ENCODE measurements at regions not wholly inside any gene's neighbourhood (a gene's known extent, or its start where the extent isn't known, plus 50 kb on each side); places are given as distances from the start of the nearest gene placed in this dataset.
"Not testable (repeated sequence)": the region's sequence is repeated elsewhere in the genome, so short reads cannot be mapped to it uniquely, and the experiment has no call there.

GRCh38 chr11:121999651-122000050, 116.4 kb downstream of the BLID start:
- H3K27ac Mint-ChIP-seq, result no peak overlapping the region
- CTCF ChIA-PET, result no interaction called here
- no peaks in the 10 kb centered on the region for H3K27me3 Mint-ChIP-seq
- H3K9me3 Mint-ChIP-seq, result no peaks in the 10 kb centered on the region
- H3K36me3 Mint-ChIP-seq, result no peaks in the 10 kb centered on the region
- no peak overlapping the region for H3K4me3 Mint-ChIP-seq
- no peak for DNase-seq
- H3K4me1 Mint-ChIP-seq, result no peaks in the 10 kb centered on the region

- no peak for DNase-seq
- Mint-ChIP-seq H3K4me3 (no peak overlapping the region), H3K36me3 (no peaks in the 10 kb centered on the region), H3K4me1 (no peaks in the 10 kb centered on the region), H3K27me3 (no peaks in the 10 kb centered on the region), H3K9me3 (peaks cover 3% of the 10 kb centered on the region), H3K27ac (no peak overlapping the region)
- CTCF ChIA-PET, result no interaction called here
Measured at GRCh38 chr11:121996574-121996973, 119.4 kb downstream of the BLID start.

DNA sequence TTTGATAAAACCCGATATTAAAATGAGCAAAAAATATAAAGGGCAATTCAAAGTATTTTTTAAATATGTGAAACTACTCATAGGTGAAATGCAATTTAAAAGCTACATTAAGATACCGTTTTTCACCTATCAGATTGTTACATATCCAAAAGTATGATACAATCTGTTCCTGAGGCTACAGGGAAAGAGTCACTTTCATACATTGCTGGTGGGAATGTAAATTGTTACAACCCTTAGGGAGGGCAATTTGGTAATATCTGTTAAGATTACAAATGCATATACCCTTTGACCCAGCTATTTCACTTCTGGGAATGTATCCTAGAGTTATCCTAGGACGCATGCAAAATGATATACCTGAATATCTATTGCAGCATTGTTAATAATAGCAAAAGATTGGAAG, 132.1 kb downstream of the BLID start:
- Mint-ChIP-seq H3K27me3 (no peaks in the 10 kb centered on the region), H3K36me3 (no peaks in the 10 kb centered on the region), H3K4me3 (no peak overlapping the region), H3K9me3 (no peaks in the 10 kb centered on the region), H3K27ac (no peak overlapping the region), H3K4me1 (no peaks in the 10 kb centered on the region)
- DNase-seq, result no peak
- CTCF ChIA-PET, result no interaction called here

GRCh38 chr11:121977914-121978313, 138.1 kb downstream of the BLID start:
- H3K4me1 Mint-ChIP-seq, DNase-seq, H3K27me3 Mint-ChIP-seq, H3K9me3 Mint-ChIP-seq, H3K27ac Mint-ChIP-seq, H3K36me3 Mint-ChIP-seq, CTCF ChIA-PET, H3K4me3 Mint-ChIP-seq: not testable (repeated sequence)

DNA sequence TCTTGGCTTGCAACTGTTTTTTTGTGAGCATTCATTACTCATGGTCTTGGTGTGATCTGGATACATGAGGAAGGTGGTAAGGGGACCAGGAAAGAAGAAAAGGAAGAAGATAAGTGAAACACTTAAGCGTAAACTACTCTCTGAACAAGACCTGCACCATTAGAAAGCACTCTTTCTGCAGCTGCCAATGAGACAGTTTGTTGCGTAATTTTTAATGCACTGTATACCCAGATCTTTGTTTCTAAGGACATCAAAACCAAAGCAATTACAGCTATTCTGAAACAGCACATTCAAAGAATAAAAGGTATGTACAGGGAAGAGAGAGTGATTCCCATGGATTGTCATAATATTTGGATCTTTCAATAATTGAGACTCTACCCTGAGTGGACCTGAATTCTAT, 147.4 kb downstream of the BLID start:
- Mint-ChIP-seq H3K36me3 (no peaks in the 10 kb centered on the region), H3K4me3 (no peak overlapping the region), H3K27ac (no peak overlapping the region), H3K4me1 (peaks cover 2% of the 10 kb centered on the region), H3K9me3 (no peaks in the 10 kb centered on the region), H3K27me3 (no peaks in the 10 kb centered on the region)
- no peak for DNase-seq
- CTCF ChIA-PET, result no interaction called here

DNA sequence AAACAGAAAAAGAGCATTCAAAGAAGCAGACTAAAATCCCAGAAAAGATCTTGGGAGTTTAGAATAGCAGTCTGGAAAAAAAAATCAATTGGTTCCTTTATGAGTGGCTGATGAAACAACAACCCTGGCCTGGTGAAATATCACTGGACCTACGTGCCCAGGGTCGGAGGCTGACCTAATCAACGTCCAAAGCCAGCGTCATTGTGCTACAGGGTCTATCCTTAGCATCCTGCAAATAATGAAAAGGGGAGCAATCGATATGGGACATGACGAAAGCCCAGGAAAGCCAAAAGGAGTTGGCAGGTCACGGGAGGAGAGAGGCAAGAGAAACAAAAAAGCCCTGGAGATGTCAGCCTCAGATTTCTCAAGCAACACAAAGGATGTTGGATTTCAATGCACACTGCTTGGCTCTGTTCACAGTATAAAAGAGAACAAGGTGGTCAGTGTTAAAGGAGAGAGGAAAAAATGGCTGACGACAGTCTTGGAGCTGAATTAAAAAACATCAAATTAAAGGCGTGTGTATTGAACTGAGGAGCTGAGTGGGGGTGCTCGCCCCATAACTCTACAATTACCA, 148.8 kb downstream of the BLID start:
- H3K4me1 Mint-ChIP-seq, result peaks cover 2% of the 10 kb centered on the region
- H3K27ac Mint-ChIP-seq, result no peak overlapping the region
- CTCF ChIA-PET, result no interaction called here
- no peak for DNase-seq
- no peaks in the 10 kb centered on the region for H3K36me3 Mint-ChIP-seq
- H3K9me3 Mint-ChIP-seq, result no peaks in the 10 kb centered on the region
- no peak overlapping the region for H3K4me3 Mint-ChIP-seq
- no peaks in the 10 kb centered on the region for H3K27me3 Mint-ChIP-seq

DNA sequence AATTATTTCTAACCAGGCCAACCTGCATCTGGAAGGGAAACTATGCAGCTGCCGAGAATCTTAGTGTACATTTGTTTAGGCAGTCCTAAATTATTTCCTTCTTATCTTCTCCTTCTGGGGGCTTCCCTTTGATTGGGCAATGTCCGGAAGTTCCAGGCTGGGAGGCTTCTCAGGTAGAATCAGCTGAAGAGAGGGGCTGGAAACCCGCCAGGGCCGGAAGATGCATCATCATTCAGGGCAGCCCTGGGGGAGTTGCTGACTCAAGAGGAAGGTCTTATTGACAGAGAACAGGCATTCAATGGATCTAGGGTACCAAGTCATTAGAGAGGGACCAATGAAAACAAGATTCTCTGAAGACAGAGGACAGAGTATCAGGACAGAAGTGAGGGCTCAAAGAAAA, 150.7 kb downstream of the BLID start:
- H3K27ac Mint-ChIP-seq, result no peak overlapping the region

GRCh38 chr11:121964591-121964990, 151.4 kb downstream of the BLID start:
- Mint-ChIP-seq H3K4me1 (peaks cover 2% of the 10 kb centered on the region), H3K36me3 (no peaks in the 10 kb centered on the region), H3K27me3 (no peaks in the 10 kb centered on the region), H3K4me3 (no peak overlapping the region), H3K9me3 (no peaks in the 10 kb centered on the region), H3K27ac (no peak overlapping the region)
- CTCF ChIA-PET, result no interaction called here
- DNase-seq, result no peak

More for the DNA sequence above, 150.7 kb downstream of the BLID start:
- no peaks in the 10 kb centered on the region for H3K9me3 Mint-ChIP-seq
- CTCF ChIA-PET, result no interaction called here
- no peak for DNase-seq
- H3K4me3 Mint-ChIP-seq, result no peak overlapping the region
- no peaks in the 10 kb centered on the region for H3K27me3 Mint-ChIP-seq
- no peaks in the 10 kb centered on the region for H3K36me3 Mint-ChIP-seq
- H3K4me1 Mint-ChIP-seq, result peaks cover 2% of the 10 kb centered on the region

DNA sequence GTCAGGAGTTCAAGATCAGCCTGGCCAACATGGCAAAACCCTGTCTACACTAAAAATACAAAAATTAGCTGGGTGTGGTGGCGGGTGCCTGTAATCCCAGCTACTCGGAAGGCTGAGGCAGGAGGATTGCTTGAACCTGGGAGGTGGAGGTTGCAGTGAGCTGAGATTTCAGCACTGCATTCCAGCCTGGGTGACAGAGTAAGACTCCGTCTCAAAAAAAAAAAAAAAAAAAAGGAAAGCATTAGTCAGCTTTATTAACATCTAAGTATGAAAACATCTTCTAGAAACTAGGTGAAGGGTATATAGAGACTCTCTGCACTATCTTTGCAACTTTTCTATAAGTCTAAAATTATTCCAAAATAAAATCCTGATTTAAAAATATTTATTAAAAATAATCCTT, 152.2 kb downstream of the BLID start:
- CTCF ChIA-PET, H3K4me3 Mint-ChIP-seq, H3K36me3 Mint-ChIP-seq, H3K27me3 Mint-ChIP-seq, H3K9me3 Mint-ChIP-seq, DNase-seq, H3K4me1 Mint-ChIP-seq, H3K27ac Mint-ChIP-seq: not testable (repeated sequence)

- no peaks in the 10 kb centered on the region for H3K9me3 Mint-ChIP-seq
- CTCF ChIA-PET, result no interaction called here
- no peaks in the 10 kb centered on the region for H3K36me3 Mint-ChIP-seq
- H3K27ac Mint-ChIP-seq, result no peak overlapping the region
- H3K4me3 Mint-ChIP-seq, result no peak overlapping the region
- peaks cover 2% of the 10 kb centered on the region for H3K4me1 Mint-ChIP-seq
- no peak for DNase-seq
- no peaks in the 10 kb centered on the region for H3K27me3 Mint-ChIP-seq
Measured at GRCh38 chr11:121961321-121961801, 154.7 kb downstream of the BLID start.

DNA sequence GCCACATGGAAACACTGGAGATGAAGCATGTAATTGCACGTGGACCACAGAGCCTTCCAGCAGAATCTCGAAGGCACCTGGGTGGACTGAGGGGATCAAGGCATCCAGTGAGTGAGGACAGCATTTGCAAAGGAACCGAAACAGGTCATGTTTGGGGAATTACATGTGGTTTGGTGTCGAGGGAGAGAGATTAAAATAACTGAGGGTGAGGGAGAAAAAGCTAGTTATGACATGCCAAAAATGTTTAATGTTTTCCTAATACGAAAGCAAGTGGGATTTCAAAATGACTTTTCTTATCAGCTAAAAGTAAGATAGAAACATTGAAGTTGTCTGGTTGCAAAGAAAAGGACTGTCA, 157.1 kb downstream of the BLID start:
- Mint-ChIP-seq H3K4me1 (no peaks in the 10 kb centered on the region), H3K4me3 (no peak overlapping the region), H3K9me3 (no peaks in the 10 kb centered on the region), H3K27me3 (no peaks in the 10 kb centered on the region), H3K36me3 (no peaks in the 10 kb centered on the region), H3K27ac (no peak overlapping the region)
- no peak for DNase-seq
- CTCF ChIA-PET, result no interaction called here

DNA sequence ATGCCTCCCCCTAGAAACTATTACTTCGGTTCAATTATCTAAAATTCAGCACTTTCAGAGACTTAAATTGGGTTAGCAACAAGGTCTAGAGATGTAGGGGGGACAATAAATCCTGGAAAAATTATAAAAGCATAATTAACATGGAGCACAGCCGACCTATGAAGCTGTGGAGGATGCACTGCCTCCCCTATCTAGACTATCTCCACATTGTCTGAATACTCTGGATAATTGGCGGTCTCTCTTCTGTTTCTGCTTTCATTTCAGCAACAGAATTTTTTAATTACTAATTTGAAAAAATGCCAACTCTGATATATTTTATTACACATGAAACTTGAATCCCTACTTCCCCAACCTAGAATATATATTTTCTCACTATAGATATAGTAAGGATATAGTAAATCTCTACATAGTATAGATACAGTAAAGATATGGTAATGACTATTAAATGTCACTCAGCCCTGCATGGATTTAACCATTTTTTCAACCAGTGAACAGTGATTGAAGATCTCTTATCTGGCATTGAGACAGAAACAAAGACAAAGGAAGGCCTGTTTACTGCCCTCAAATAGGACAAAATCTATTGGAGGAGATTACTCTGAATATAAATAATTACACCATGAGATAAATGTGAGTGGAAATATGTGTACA, 157.6 kb downstream of the BLID start:
- Mint-ChIP-seq H3K27me3 (no peaks in the 10 kb centered on the region), H3K4me3 (no peak overlapping the region), H3K9me3 (no peaks in the 10 kb centered on the region), H3K27ac (no peak overlapping the region), H3K4me1 (no peaks in the 10 kb centered on the region), H3K36me3 (no peaks in the 10 kb centered on the region)
- DNase-seq, result no peak
- CTCF ChIA-PET, result no interaction called here

DNA sequence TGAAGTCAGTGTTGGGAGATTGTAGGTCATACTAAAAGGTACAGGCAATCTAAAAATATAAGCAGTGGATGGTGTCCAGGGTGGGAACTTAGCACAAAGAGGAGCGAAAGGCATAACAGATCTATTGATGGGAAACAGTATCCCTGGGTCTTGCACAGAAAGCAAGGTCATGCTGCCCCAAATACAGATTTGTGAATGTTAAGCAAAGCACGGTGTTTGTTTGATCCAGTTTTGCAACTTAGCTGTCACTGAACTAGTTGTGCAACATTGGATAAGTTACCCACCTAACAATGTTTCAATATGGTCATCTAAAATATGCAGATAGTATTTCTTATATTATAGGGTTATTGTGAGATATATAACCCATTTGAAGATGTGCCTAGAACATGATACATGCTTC, 162.9 kb downstream of the BLID start:
- no peak for DNase-seq
- no peaks in the 10 kb centered on the region for H3K9me3 Mint-ChIP-seq

DNA sequence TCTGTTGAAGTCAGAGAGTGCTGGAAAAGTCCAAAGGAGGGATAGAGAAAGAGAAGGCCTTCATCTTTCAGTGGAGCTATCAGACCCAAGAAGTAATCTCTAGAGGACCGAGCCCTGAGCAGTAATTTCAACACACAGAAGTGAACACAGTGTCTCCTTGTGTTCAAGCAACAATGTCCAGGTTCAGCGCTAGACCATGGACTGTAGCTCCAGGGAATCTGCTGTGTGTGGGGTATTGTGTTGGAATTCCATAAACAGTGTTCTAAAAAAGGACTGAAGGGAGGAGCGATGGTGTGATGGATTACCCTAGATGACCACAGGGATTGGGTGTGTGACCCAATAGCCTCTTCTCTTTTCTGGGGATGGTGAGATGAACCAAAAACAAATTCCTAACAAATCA, 165.9 kb downstream of the BLID start:
- CTCF ChIA-PET, result no interaction called here
- no peaks in the 10 kb centered on the region for H3K27me3 Mint-ChIP-seq

More for the DNA sequence above, 162.9 kb downstream of the BLID start:
- no peak overlapping the region for H3K4me3 Mint-ChIP-seq
- H3K4me1 Mint-ChIP-seq, result no peaks in the 10 kb centered on the region
- H3K27me3 Mint-ChIP-seq, result no peaks in the 10 kb centered on the region
- no peaks in the 10 kb centered on the region for H3K36me3 Mint-ChIP-seq
- H3K27ac Mint-ChIP-seq, result no peak overlapping the region
- CTCF ChIA-PET, result no interaction called here

GRCh38 chr11:121946514-121946913, 169.5 kb downstream of the BLID start:
- Mint-ChIP-seq H3K36me3 (no peaks in the 10 kb centered on the region), H3K27me3 (no peaks in the 10 kb centered on the region)
- CTCF ChIA-PET, result no interaction called here

More for the DNA sequence above, 165.9 kb downstream of the BLID start:
- H3K4me1 Mint-ChIP-seq, result no peaks in the 10 kb centered on the region
- H3K27ac Mint-ChIP-seq, result no peak overlapping the region
- DNase-seq, result no peak
- no peak overlapping the region for H3K4me3 Mint-ChIP-seq
- peaks cover 2% of the 10 kb centered on the region for H3K9me3 Mint-ChIP-seq
- no peaks in the 10 kb centered on the region for H3K36me3 Mint-ChIP-seq

More at GRCh38 chr11:121946514-121946913, 169.5 kb downstream of the BLID start:
- H3K9me3 Mint-ChIP-seq, result peaks cover 2% of the 10 kb centered on the region
- no peaks in the 10 kb centered on the region for H3K4me1 Mint-ChIP-seq
- H3K4me3 Mint-ChIP-seq, result no peak overlapping the region
- no peak overlapping the region for H3K27ac Mint-ChIP-seq
- no peak for DNase-seq

All from activated naive CD4-positive, alpha-beta T cell treated with anti-CD3 and anti-CD28 coated beads, Interleukin-2, amount 10 ng/mL, durations not matched to agents 7 days and 5 days (primary cell).